OCI-LY1 (cell line): ENCODE measurements at regions not wholly inside any gene's neighbourhood (a gene's known extent, or its start where the extent isn't known, plus 50 kb on each side); places are given as distances from the start of the nearest gene placed in this dataset.

Experiments used
- EZH2 ChIP-seq: fragments of 200-600 bp; sonication (generic), shearing (Covaris generic); IDR thresholded peaks from 2 replicates; pipeline ENCODE4 v1.8.0; 2017; ENCODE audit warnings: borderline replicate concordance, mixed run types, mild to moderate bottlenecking, antibody characterized with exemption, low read length, moderate library complexity, mixed read lengths
- TF ChIP-seq, protein P1 (sequence below): fragments of 200-600 bp; sonication (generic), shearing (Covaris generic); IDR thresholded peaks from 2 replicates; pipeline ENCODE4 v1.5.1; 2017; ENCODE audit warnings: mild to moderate bottlenecking, antibody characterized with exemption, low read length, moderate library complexity, mixed read lengths

DNA sequence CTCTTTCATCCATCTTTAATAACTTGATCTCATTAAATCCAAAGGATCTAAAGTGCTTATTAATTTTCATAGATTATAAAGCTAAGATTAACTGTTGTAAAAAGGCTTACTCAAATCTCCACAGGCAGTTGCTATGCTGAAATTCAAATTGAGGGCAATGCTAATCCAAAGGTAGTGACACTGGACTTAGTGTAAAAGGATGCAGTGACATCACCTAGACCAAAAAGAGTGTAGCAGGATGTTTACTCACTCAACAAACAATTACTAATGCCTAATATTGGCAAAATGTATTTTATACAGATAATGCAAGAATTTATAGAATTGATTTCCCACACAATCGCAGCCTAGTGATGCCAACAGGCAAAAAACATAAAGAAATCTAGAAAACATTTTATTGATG lies 756.2 kb downstream of the CDH9 start:
- TF ChIP-seq, protein P1, sequence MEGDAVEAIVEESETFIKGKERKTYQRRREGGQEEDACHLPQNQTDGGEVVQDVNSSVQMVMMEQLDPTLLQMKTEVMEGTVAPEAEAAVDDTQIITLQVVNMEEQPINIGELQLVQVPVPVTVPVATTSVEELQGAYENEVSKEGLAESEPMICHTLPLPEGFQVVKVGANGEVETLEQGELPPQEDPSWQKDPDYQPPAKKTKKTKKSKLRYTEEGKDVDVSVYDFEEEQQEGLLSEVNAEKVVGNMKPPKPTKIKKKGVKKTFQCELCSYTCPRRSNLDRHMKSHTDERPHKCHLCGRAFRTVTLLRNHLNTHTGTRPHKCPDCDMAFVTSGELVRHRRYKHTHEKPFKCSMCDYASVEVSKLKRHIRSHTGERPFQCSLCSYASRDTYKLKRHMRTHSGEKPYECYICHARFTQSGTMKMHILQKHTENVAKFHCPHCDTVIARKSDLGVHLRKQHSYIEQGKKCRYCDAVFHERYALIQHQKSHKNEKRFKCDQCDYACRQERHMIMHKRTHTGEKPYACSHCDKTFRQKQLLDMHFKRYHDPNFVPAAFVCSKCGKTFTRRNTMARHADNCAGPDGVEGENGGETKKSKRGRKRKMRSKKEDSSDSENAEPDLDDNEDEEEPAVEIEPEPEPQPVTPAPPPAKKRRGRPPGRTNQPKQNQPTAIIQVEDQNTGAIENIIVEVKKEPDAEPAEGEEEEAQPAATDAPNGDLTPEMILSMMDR: no peak
- TF ChIP-seq EZH2: no peak
